PC-3 (cell line): ENCODE measurements at regions not wholly inside any gene's neighbourhood (a gene's known extent, or its start where the extent isn't known, plus 50 kb on each side); places are given as distances from the start of the nearest gene placed in this dataset.

Experiments
- EZH2 ChIP-seq: fragments of 300-600 bp; sonication (generic); IDR thresholded peaks from one replicate; pipeline ENCODE4 v1.6.1; 2017; ENCODE audit warnings: antibody characterized with exemption, mild to moderate bottlenecking, low read length; ENCODE audit not compliant: unreplicated experiment
- EZH2phosphoT487 ChIP-seq: fragments of 300-600 bp; sonication (generic); IDR thresholded peaks from 2 replicates; pipeline ENCODE4 v1.6.1; 2018; ENCODE audit warnings: mild to moderate bottlenecking, antibody characterized with exemption, low read length, borderline replicate concordance
- TF ChIP-seq, protein P1 (sequence below): fragments of 300-600 bp; sonication (generic); conservative IDR thresholded peaks from 2 replicates; pipeline ENCODE4 v1.5.1; 2017; ENCODE audit warnings: antibody characterized with exemption, low read depth, mild to moderate bottlenecking, low read length

- TF ChIP-seq, protein P1, sequence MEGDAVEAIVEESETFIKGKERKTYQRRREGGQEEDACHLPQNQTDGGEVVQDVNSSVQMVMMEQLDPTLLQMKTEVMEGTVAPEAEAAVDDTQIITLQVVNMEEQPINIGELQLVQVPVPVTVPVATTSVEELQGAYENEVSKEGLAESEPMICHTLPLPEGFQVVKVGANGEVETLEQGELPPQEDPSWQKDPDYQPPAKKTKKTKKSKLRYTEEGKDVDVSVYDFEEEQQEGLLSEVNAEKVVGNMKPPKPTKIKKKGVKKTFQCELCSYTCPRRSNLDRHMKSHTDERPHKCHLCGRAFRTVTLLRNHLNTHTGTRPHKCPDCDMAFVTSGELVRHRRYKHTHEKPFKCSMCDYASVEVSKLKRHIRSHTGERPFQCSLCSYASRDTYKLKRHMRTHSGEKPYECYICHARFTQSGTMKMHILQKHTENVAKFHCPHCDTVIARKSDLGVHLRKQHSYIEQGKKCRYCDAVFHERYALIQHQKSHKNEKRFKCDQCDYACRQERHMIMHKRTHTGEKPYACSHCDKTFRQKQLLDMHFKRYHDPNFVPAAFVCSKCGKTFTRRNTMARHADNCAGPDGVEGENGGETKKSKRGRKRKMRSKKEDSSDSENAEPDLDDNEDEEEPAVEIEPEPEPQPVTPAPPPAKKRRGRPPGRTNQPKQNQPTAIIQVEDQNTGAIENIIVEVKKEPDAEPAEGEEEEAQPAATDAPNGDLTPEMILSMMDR: no peak
- TF ChIP-seq EZH2 (no peak), EZH2phosphoT487 (no peak)
Measured at GRCh38 chr5:6869677-6870076, 156.4 kb downstream of the TENT4A start.
